ENCODE measurements at regions not wholly inside any gene's neighbourhood (a gene's known extent, or its start where the extent isn't known, plus 50 kb on each side); places are given as distances from the start of the nearest gene placed in this dataset.

DNA sequence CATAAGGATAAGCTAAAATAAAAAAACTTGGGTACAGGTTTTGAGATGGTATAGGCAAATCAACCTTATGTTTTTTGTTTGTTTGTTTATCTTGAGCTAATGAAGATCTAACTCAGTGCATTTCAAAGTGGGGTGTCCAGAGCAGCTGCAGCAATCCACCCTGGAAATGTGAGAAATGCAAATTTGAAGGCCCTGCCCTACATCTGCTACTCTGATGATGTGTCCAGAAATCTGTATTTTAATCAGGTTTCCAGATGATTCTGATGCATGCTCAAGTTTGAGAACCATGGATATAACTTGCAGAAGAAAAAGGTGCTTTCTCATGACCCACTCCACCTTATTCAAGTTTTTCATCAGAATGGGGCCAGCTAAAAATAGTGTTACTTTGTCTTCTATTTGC is 467.0 kb downstream of the NTRK2 start:
- TF ChIP-seq, protein P1, sequence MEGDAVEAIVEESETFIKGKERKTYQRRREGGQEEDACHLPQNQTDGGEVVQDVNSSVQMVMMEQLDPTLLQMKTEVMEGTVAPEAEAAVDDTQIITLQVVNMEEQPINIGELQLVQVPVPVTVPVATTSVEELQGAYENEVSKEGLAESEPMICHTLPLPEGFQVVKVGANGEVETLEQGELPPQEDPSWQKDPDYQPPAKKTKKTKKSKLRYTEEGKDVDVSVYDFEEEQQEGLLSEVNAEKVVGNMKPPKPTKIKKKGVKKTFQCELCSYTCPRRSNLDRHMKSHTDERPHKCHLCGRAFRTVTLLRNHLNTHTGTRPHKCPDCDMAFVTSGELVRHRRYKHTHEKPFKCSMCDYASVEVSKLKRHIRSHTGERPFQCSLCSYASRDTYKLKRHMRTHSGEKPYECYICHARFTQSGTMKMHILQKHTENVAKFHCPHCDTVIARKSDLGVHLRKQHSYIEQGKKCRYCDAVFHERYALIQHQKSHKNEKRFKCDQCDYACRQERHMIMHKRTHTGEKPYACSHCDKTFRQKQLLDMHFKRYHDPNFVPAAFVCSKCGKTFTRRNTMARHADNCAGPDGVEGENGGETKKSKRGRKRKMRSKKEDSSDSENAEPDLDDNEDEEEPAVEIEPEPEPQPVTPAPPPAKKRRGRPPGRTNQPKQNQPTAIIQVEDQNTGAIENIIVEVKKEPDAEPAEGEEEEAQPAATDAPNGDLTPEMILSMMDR (IDR thresholded peaks at IDR 0.05; ENCODE audit: borderline replicate concordance, extremely low read depth, low read length, poor library complexity, severe bottlenecking) = no peak
- TF ChIP-seq EZH2 (IDR thresholded peaks at IDR 0.05; ENCODE audit: borderline replicate concordance, low read depth, low read length, severe bottlenecking) = no peak

All from DND-41 (cell line).